Suppressor macrophage treated with lipopolysaccharide for 1 hour (primary cell): ENCODE measurements at regions not wholly inside any gene's neighbourhood (a gene's known extent, or its start where the extent isn't known, plus 50 kb on each side); places are given as distances from the start of the nearest gene placed in this dataset.
A peak's percentile ranks its signal among the peaks of the same experiment; 100 is the strongest.

Experiments used
- DNase-seq, 3 donors: peaks; one replicate each; pipeline ENCODE4 v3.0.0-alpha.2; 2020 to 2022

- DNase-seq = no peak
Measured at GRCh38 chr7:124413029-124413428, 352.6 kb downstream of the GPR37 start.

- DNase-seq = no peak
Measured at GRCh38 chr7:124412531-124412930, 353.1 kb downstream of the GPR37 start.

DNA sequence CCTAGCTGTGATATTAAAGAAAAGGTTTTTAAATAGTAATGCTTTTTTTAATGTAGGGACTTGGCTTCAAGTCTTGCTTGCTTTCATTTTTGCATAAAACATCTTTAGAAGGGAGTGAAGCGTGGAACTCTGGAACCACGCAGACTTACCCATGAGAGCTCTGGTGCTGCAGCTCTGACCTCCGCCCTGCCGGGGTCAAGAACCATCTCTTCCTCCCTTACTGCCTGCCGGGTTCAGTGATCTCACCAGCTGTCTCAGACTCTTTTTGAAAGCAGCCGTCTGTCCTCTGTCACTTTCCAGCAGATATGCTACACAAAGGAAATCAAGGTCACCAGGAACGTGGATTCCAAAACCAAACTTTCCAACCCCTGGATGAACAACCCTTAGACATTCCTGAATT, 353.8 kb downstream of the GPR37 start:
- no peak for DNase-seq

DNA sequence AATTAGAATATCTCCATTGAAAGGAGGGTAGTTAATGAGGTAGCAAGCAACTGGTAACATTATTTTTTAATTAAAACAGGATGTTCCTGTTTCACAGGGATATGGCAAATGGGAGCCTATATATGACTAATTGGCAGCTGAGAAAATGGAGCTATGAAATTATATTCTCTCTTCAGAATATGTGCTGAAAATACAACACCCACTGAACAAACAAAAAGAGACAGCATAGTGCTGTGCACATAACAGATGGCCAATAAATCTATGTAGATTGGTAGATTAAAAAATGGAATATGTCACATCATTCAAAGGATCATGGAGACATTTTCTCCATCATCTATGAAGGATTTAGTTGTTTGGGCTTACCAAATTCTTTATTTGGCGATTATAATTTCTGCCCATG, 362.0 kb downstream of the GPR37 start:
- no peak for DNase-seq

DNA sequence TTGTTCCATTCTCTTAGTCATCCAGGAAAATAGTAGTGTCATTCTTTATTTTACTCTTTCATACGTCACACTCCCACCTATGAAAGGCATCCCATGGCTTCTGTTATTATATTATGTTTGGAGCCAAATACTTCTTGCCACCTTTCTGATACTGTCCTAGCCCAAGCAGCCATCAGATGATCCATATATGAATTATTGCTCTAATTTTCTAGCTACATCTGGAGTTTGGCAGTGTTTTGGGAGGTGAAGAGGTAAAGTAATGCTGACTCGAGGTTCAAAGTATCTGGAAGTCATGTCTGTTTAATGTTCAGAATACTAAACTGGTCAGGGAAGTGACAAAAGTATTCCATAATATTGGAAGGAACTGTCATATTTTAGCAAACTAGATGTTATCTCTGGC, 362.5 kb downstream of the GPR37 start:
- no peak for DNase-seq

DNA sequence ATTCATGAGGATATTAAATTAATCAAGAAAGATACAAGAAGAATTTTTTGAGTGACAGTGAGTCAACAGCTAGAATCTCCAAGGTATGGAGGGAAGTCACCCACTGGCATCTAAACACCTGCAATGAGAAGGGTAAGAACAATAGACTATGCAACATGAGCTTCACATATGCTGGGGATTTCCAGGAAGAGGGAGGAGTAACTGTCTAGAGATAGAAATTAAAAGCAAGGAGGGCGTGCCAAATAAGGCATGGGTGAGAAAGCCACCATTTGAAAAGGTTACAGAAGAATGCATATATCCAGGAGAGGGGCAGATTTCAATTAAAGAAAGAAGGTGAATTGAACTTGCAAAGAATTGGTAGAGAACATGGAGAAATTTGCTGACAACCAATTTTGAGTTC, 365.7 kb downstream of the GPR37 start:
- DNase-seq = no peak

DNA sequence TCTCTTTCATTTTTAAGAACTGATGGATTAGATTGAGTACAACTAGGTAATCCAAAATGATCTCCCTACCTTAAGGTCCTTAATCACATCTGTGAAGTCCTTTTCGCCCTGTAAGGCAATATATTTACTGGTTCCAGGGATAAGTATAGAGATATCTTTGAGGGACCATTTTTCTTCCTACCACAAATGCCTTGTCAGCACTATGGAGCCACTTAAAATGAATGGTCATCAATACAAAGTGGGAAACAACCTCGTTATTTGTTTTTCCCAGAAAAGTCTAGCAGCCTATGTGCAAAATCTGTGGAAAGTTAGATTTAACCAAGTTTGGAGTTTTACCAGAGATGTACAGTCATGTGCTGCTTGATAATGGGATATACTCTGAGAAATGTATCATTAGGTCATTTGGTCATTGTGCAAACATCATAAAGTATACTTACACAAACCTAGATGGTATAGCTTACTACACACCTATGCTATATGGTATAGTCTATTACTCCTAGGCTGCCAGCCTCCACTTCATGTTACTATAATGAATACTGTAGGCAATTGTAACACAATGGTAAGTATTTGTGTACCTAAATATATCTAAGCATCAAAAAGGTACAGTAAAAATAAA, 366.2 kb upstream of the TMEM229A start:
- no peak for DNase-seq

DNA sequence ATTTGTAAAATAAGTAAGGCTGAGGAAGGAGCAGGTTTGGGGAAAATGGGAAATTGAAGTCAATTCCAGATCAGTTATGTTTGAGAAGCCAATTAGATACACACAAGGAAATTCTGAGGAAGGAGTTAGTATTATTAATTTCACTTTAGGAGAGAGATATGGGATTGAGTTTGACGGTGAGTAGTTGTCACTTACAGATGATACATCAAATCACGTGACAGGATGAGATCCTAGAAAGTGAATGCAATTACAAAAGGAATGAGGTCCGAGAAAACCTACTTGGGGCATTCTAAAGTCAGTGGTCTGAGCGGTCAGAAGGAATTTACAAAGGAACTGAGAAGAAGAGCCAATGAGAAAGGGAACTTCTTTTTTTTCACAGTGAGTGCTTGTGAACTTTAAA, 364.3 kb upstream of the TMEM229A start:
- DNase-seq = no peak

- no peak for DNase-seq
Measured at GRCh38 chr7:124390301-124390700, 357.4 kb upstream of the TMEM229A start.

GRCh38 chr7:124388751-124389150, 355.9 kb upstream of the TMEM229A start:
- no peak for DNase-seq

- DNase-seq = no peak
Measured at GRCh38 chr7:124387056-124387455, 354.2 kb upstream of the TMEM229A start.

GRCh38 chr7:124379296-124379695, 346.4 kb upstream of the TMEM229A start:
- no peak for DNase-seq

DNA sequence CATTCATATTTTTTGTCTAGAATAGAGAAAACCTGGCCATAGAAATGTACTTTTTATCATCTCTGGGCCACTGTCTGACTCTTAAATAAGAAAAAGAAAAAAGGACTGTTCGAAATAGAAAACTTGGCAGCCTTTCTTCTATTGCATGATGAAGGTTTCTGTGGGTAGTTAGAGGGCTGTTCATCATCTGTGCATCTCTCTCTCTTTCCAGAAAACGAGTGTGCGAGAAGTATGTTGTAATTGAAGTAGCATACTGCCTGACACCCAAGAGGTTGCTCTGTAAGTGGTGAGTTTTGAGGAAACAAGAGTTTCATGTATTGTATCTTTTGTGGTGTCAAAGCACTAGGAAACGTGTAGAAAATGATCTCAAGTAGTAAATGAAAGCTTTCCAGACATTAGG, 343.2 kb upstream of the TMEM229A start:
- no peak for DNase-seq

- no peak for DNase-seq
Measured at GRCh38 chr7:124375391-124375790, 342.5 kb upstream of the TMEM229A start.

GRCh38 chr7:124369310-124369709, 336.4 kb upstream of the TMEM229A start:
- no peak for DNase-seq

DNA sequence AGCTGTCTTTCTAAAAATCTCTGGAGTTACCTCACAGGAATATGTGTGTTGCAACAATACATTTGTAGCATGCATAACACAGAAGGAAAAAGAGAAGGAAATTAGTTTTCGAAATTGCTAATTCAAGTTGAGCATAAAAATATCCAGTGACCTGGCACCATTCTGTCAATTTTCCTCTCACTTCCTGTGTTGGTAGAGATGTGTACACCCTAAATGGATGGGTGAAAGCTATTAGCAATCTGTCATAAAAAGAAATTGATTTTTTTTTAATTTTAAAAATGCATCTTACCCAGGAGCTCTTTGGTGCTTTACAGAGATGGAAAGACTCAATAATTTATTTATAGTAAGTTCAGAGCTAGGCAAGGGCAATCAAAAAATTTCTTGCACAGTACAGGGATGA, 333.3 kb upstream of the TMEM229A start:
- peak in 2 of 3 donors; percentile 14 to 21 for DNase-seq

GRCh38 chr7:124364283-124364682, 331.4 kb upstream of the TMEM229A start:
- no peak for DNase-seq

GRCh38 chr7:124354201-124354600, 321.3 kb upstream of the TMEM229A start:
- no peak for DNase-seq

DNA sequence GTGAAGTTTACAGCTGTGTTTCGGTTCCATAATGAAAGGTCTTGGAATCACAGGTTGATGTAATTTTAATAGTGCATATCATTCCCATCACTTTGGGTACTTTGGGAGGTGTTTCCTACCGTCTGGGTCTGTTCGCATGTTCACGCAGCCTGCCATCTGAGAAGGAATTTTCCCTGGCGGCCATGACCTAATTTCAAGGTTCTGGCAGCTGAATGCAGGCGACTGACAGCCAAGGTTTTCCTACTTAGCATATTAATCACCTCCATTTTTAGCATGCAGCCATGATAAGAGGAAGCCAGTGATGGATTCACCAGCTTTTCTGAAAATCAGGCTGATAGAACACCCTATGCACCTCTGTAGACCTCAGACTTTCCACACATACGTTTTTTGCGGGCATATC, 319.1 kb upstream of the TMEM229A start:
- DNase-seq = no peak

DNA sequence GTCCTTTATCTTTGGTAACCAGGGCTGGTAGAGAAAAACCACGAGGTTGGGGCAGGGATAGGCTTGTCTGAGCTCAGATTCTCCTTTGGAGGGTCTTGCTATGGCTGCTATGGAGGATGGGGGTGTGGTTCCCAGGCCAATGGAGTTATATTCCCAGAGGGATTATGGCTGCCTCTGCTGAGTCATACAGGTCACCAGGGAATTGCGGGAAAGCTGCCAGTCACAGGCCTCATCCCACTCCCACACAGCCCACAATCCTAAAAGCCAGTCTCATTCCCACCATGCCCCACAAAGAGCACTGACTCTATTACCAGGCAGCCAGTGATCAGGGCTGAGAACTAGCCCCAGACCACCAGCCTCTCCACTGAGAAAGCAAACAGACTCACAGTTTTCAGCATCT, 316.6 kb upstream of the TMEM229A start:
- no peak for DNase-seq

DNA sequence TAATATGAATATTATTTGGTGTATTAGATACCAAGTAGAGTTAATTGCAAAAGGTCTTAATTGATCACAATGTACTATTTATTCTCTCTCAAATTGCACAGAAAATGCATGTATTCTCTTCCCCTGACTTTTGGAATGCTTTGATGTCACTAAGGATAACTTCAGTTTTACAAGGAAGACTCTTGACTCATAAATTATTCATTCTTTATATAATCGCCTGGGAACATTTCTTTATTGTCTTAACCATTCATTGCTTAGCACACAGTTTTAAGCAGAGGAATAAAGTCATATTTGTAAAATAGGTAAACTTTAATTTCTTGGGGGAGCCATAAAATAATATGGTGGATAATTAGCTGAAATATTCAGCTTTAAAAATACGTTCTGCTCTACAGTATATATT, 306.0 kb upstream of the TMEM229A start:
- no peak for DNase-seq

DNA sequence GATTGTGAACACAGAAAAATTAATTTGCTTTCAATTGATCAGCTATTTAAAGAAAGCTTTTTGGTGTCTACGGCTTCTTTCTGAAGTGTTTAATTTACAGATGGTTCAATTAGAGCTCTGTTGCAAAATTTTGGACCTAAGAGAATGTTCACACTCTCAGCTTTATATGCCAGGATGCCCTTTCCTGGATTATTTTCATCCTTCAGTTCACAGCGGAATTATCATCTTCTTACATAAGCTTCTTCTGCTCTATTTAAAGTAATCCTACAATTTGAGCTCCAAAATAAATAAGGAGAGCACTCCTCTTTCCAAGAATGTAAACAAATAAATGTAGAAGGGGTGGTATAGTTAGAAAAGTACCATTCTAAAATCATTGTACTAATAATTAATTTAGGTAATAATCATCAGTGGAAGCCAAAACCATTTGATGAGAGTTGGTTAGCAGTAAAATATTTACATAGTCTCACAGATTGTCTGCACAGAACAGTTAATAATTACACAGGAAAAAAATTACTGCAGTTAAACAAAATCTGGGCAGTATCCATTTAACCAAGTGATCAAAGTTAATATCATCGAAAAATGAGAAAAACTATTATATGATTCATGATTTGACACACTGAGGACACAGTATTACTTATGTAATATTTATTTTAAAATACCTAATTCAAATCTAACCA, 298.0 kb upstream of the TMEM229A start:
- no peak for DNase-seq

GRCh38 chr7:124328774-124329173, 295.9 kb upstream of the TMEM229A start:
- DNase-seq = no peak

DNA sequence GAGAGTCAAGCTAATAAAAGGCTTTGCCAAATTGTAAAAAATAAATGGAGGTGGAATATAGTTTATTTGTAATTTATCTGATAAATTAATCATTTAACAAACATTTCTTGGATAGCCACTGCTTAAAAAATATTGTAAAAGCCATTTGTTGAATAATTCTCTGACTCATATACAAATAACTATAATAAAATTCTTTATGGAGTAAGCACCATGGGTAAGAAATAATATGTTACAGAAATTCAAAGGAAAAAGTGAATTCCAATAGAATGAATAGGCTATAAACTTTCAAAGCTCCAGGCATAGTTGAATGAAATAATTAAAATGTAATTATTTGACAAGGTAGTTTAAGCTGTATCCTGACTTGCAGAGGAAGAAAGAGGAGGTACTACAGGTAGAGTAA, 291.4 kb upstream of the TMEM229A start:
- DNase-seq = no peak

DNA sequence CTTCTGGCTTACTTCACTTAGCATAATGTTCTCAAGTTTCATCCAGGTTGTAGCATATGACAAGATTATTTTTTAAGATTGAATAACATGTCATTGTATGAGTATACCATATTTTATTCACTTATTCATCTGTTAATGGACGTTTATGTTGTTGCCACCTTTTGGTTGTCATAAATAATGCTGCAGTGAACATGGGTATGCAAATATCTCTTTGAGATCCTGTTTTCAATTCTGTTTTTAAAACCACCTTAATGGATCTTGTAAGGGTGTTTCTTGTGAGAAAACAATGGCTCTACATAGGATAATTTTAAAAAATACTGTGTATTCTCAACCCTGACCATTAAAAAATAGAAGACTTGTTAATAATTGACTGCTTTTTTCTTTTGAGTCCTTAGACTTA, 290.7 kb upstream of the TMEM229A start:
- no peak for DNase-seq
